HUES6 (cell line): ENCODE measurements at regions not wholly inside any gene's neighbourhood (a gene's known extent, or its start where the extent isn't known, plus 50 kb on each side); places are given as distances from the start of the nearest gene placed in this dataset.

Source experiments
- H3K27ac ChIP-seq: 2 replicates; pipeline ENCODE4 v1.7.0; 2013; ENCODE audit warnings: low read depth, mild to moderate bottlenecking, low read length, inconsistent platforms
- H3K27me3 ChIP-seq: 2 replicates; pipeline ENCODE4 v1.6.1; 2013; ENCODE audit warnings: low read length; ENCODE audit not compliant: control insufficient read depth, insufficient read depth
- H3K36me3 ChIP-seq: 2 replicates; pipeline ENCODE4 v1.6.1; 2013; ENCODE audit warnings: low read length; ENCODE audit not compliant: control insufficient read depth, insufficient read depth
- H3K4me1 ChIP-seq: 2 replicates; pipeline ENCODE4 v1.6.1; 2013; ENCODE audit warnings: low read length; ENCODE audit not compliant: control insufficient read depth, insufficient read depth
- H3K4me3 ChIP-seq: 2 replicates; pipeline ENCODE4 v1.5.1; 2013; ENCODE audit warnings: low read depth, low read length
- H3K9ac ChIP-seq: one replicate; pipeline ENCODE4 v1.6.1; 2013; ENCODE audit warnings: mild to moderate bottlenecking, low read length
- H3K9me3 ChIP-seq: 2 replicates; pipeline ENCODE4 v1.6.1; 2013; ENCODE audit warnings: low read depth, low read length; ENCODE audit not compliant: control insufficient read depth, insufficient read depth

DNA sequence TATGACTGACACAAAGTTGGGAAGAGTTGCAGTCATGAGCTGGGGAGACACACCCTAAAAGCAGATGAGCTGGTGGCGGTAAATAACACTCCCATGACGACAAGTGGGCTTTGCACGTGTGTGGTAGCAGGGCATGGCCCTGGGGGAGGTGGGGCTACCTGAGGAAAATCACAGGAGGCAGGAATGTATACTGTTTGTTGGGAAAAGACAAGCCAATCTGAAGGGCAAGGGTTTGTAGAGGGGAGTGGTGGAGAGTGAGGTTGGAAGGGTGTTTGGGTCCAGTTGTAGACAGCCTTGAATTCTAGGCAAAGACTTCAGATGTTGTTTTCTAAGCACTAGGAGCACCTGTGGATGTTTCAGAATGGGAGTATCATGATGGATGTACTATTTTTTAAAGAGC lies 151.6 kb downstream of the TM9SF2 start:
- Histone ChIP-seq H3K9me3 (no peaks in the 10 kb centered on the region), H3K36me3 (no peaks in the 10 kb centered on the region), H3K27ac (no peak overlapping the region), H3K27me3 (no peaks in the 10 kb centered on the region), H3K4me3 (no peak overlapping the region), H3K4me1 (peaks cover 29% of the 10 kb centered on the region), H3K9ac (no peak overlapping the region)

DNA sequence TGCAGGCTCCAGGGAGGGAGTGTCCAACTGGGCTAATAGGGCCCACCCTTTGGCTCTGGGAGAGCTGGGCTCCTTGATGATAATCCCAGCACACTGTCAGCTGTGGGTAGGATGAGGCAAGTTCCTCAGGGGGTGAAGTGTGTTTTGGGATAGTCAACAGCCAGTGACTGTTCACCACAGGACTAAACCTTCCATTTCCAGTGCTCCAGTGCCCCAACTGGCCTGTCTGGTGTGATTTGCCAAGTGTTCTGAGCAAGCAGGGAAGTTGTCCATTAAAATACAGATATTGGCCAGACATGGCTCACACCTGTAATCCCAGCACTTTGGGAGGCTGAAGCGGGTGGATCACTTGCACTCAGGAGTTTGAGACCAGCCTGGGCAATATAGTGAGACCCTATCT lies 150.9 kb downstream of the TM9SF2 start:
- H3K27ac ChIP-seq: no peak overlapping the region
- no peaks in the 10 kb centered on the region for H3K36me3 ChIP-seq
- H3K4me1 ChIP-seq: peaks cover 22% of the 10 kb centered on the region
- no peaks in the 10 kb centered on the region for H3K27me3 ChIP-seq
- no peaks in the 10 kb centered on the region for H3K9me3 ChIP-seq
- H3K9ac ChIP-seq: no peak overlapping the region
- H3K4me3 ChIP-seq: no peak overlapping the region

DNA sequence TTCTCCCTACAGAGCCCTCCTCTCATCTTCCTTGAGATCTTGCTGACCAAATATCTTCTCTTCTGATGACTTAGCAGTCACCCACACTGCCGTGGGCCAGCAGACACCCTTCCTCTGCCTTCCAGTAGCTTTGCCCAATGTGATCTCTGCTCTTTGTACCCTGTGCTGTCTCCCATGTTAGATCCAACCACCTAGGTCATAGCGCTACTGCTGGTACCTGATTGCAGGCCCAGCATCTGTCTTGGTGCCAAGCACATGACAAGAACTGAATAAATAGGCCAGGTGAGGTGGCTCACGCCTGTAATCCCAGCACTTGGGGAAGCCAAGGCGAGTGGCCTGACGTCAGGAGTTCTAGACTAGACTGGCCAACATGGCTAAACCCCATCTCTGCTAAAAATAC lies 149.7 kb downstream of the TM9SF2 start:
- H3K4me1 ChIP-seq: peaks cover 17% of the 10 kb centered on the region
- no peak overlapping the region for H3K9ac ChIP-seq
- no peak overlapping the region for H3K4me3 ChIP-seq
- no peak overlapping the region for H3K27ac ChIP-seq
- H3K36me3 ChIP-seq: no peaks in the 10 kb centered on the region
- no peaks in the 10 kb centered on the region for H3K27me3 ChIP-seq
- no peaks in the 10 kb centered on the region for H3K9me3 ChIP-seq

DNA sequence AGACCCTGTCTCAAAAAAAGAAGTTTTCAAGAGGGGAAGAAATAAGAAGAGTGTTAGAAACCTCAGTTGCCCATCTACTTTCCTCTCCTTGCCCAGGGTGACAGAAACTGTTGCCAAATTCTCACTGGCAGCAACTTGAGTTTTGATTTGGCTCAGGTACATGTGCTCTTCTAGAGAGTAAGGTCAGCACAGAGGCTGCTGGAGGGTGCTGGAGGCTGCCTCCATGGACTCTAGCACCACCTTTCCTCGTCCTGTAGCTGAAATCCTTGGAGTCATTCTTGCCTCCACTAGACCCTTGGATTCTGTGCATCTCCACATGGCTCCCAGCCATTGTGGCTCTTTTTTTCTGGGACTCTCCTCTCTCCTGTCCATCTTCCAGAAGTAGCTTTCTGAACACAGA lies 149.1 kb downstream of the TM9SF2 start:
- Histone ChIP-seq H3K9me3 (no peaks in the 10 kb centered on the region), H3K36me3 (no peaks in the 10 kb centered on the region), H3K4me1 (peaks cover 10% of the 10 kb centered on the region), H3K9ac (no peak overlapping the region), H3K27ac (no peak overlapping the region), H3K27me3 (no peaks in the 10 kb centered on the region), H3K4me3 (no peak overlapping the region)

GRCh38 chr13:99648927-99649326 lies 147.7 kb downstream of the TM9SF2 start:
- Histone ChIP-seq H3K9ac (no peak overlapping the region), H3K4me3 (no peak overlapping the region), H3K9me3 (no peaks in the 10 kb centered on the region), H3K27me3 (no peaks in the 10 kb centered on the region), H3K36me3 (no peaks in the 10 kb centered on the region), H3K27ac (no peak overlapping the region), H3K4me1 (peaks cover 8% of the 10 kb centered on the region; the same call in 1 of the 2 replicates)

DNA sequence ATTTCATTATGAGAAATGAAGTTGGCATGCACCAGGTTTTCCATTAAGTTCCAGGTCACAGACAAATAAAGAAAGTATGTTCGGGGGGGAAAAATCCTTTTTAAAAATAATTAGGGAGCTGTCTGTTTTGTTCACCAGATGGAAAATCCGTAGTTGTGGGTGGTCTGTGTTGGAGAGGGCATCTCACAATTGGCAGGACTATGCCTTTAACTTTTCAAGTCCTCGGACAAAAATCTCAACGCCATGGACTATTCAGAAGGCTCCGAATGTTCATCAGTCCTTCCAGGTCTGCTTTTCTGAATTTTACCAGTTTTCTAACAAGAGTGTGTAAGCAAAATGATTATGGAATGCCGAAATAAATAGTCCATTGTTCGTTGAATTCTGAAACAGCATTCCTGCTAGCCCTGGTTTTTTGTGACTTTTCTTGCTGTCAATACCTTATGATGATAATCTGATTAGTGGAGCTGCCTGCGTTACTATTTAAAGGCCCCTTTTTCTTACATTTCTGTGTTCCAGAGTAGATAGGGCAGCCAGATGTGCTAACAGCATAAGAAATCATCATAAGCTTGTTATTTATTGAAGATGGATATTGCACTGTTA lies 146.9 kb downstream of the TM9SF2 start:
- Histone ChIP-seq H3K4me3 (no peak overlapping the region), H3K9me3 (no peaks in the 10 kb centered on the region), H3K27me3 (no peaks in the 10 kb centered on the region), H3K4me1 (peaks cover 8% of the 10 kb centered on the region; the same call in 1 of the 2 replicates), H3K36me3 (no peaks in the 10 kb centered on the region), H3K27ac (no peak overlapping the region), H3K9ac (no peak overlapping the region)

- no peak overlapping the region for H3K27ac ChIP-seq
- no peaks in the 10 kb centered on the region for H3K36me3 ChIP-seq
- peaks cover 8% of the 10 kb centered on the region; the same call in 1 of the 2 replicates for H3K4me1 ChIP-seq
These were observed 146.3 kb downstream of the TM9SF2 start for GRCh38 chr13:99647596-99647985.

DNA sequence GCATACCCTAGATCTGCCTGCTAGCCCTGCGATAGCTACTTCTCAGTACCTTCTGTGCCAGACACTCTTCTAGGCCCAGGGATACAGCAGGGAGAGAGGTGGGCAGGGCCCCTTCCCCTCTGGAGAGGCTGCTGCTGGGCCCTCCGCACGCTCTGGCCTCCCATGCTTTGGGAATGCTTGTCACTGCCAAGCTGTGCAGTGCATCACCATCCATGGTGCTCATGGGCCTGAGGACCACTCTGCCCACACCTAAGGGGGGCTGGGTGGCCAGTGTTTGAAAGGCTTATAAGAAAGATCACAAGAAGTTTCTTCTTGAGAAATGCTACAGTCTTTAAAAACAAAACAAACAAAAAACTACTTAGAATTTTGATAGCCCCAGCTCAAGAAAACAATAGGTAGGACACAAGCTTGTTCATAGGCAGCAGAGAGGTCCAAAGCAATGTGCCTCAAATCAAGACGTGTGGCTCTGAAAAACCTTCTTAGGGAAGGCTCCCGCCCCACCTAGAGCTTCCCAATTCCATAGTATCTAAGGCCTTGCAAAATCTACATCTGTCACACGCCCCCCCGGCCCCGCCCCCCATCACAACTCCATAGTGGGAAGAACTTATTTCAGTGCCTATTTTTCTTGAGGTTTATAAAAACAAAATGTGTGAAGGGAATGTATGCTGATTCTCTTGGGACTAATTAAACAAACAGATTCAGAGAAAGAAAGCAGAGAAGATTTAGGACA lies 145.8 kb downstream of the TM9SF2 start:
- Histone ChIP-seq H3K27me3 (no peaks in the 10 kb centered on the region), H3K9ac (no peak overlapping the region), H3K4me3 (no peak overlapping the region), H3K36me3 (no peaks in the 10 kb centered on the region), H3K27ac (no peak overlapping the region), H3K9me3 (no peaks in the 10 kb centered on the region), H3K4me1 (peaks cover 8% of the 10 kb centered on the region; the same call in 1 of the 2 replicates)

More at GRCh38 chr13:99647596-99647985, 146.3 kb downstream of the TM9SF2 start:
- Histone ChIP-seq H3K27me3 (no peaks in the 10 kb centered on the region), H3K9me3 (no peaks in the 10 kb centered on the region), H3K4me3 (no peak overlapping the region), H3K9ac (no peak overlapping the region)

- H3K9me3 ChIP-seq: no peaks in the 10 kb centered on the region
- no peaks in the 10 kb centered on the region for H3K27me3 ChIP-seq
- H3K27ac ChIP-seq: no peak overlapping the region
- H3K4me1 ChIP-seq: peaks cover 5% of the 10 kb centered on the region; the same call in 1 of the 2 replicates
- no peak overlapping the region for H3K4me3 ChIP-seq
- H3K9ac ChIP-seq: no peak overlapping the region
- H3K36me3 ChIP-seq: no peaks in the 10 kb centered on the region
These were observed 141.6 kb downstream of the TM9SF2 start for GRCh38 chr13:99642841-99643240.

DNA sequence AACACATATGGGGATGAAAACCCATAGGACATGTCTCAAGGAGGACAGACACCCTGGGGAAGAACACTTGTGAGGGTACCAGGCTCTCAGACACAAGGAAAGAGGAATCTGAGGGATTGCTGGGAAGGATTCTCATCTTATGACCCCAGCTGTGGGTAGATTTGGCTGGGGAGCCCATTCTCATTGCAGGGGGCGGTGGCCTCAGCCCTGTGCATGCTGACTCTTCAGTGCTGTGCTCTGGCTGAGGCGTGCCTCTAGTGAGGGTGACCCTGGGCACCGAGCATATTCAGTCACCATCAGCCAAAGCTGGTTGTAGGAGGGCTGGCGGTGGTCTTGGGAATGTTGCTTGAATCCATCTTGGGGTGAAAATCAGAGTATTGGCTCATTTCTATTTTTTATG lies 140.7 kb downstream of the TM9SF2 start:
- Histone ChIP-seq H3K4me3 (no peak overlapping the region), H3K27me3 (no peaks in the 10 kb centered on the region), H3K9ac (no peak overlapping the region), H3K36me3 (no peaks in the 10 kb centered on the region), H3K4me1 (peaks cover 4% of the 10 kb centered on the region; the same call in 1 of the 2 replicates), H3K27ac (no peak overlapping the region), H3K9me3 (no peaks in the 10 kb centered on the region)

GRCh38 chr13:99640260-99640659 lies 139.0 kb downstream of the TM9SF2 start:
- no peaks in the 10 kb centered on the region for H3K4me1 ChIP-seq
- H3K27me3 ChIP-seq: no peaks in the 10 kb centered on the region
- H3K4me3 ChIP-seq: no peak overlapping the region
- no peaks in the 10 kb centered on the region for H3K9me3 ChIP-seq
- no peak overlapping the region for H3K9ac ChIP-seq
- no peak overlapping the region for H3K27ac ChIP-seq
- H3K36me3 ChIP-seq: no peaks in the 10 kb centered on the region
